ENCODE measurements at regions not wholly inside any gene's neighbourhood (a gene's known extent, or its start where the extent isn't known, plus 50 kb on each side); places are given as distances from the start of the nearest gene placed in this dataset.

GRCh38 chrX:66882101-66882500, 243.2 kb upstream of the EDA2R start:
- TF ChIP-seq POLR2AphosphoS5 (IDR thresholded peaks at IDR 0.05) (no peak), CTCF (IDR thresholded peaks at IDR 0.05) (no peak)
